ENCODE measurements at regions not wholly inside any gene's neighbourhood (a gene's known extent, or its start where the extent isn't known, plus 50 kb on each side); places are given as distances from the start of the nearest gene placed in this dataset.

DNA sequence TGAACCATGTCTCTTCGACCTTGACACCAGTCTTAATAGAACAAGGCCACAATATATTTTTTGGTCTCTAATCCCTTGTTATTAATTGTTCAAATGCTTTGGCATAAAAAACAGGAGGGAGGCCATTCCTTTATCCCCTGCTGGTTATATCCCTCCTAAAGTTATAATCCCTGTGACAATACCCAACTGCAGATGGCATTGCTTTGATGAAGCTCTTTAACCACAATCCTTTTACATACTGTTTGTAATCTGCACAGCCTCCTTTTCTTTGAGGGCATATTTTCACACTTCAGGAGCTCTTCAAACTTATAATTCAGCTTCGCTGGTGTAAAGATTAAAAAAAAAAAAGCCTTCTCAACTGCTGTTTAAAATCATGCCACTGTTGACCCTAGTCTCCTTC is 919.0 kb downstream of the EPHA3 start:
- no peak for TF ChIP-seq POLR2AphosphoS5 (IDR thresholded peaks at IDR 0.05; ENCODE audit: low read depth, low read length)
- no peak for TF ChIP-seq POLR2A (IDR thresholded peaks at IDR 0.05; ENCODE audit: low read depth, low read length)

Measured in GM12892 (cell line).